ENCODE measurements at regions not wholly inside any gene's neighbourhood (a gene's known extent, or its start where the extent isn't known, plus 50 kb on each side); places are given as distances from the start of the nearest gene placed in this dataset.

DNA sequence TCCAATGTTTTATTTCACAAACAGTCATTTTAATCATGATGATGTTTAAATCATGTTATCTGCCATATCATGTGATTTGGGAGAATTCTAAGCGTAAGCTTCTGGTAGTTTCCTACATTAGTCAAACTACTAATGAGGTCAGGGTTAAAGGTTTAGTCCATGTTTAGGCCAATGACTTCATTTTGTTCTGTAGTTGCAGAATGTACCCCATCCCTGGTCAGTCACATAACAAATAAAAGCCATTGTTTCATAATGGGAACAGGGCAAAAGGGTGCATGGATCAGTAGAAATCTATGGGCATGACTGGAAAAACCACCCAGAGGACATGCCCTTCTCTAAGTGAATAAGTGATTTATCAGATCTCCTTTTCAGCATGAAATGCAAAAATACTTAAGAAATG lies 138.4 kb upstream of the ABCB5 start:
- Histone ChIP-seq H3K4me1 (peaks cover 12% of the 10 kb centered on the region), H3K9me3 (no peaks in the 10 kb centered on the region), H3K27me3 (no peaks in the 10 kb centered on the region), H3K4me3 (no peak overlapping the region), H3K27ac (no peak overlapping the region), H3K36me3 (ENCODE audit: low read depth, missing control alignments) (no peaks in the 10 kb centered on the region)
- WGBS, 2 donors: 87 to 98% methylated on average over 1 of the region's 1 CpG
- intact Hi-C loops (cut with DNase I; ENCODE audit: low total_unique reads): no loop called here
- no peak for DNase-seq
- no peak for TF ChIP-seq POLR2A (IDR thresholded peaks at IDR 0.05)
- TF ChIP-seq, protein P1, sequence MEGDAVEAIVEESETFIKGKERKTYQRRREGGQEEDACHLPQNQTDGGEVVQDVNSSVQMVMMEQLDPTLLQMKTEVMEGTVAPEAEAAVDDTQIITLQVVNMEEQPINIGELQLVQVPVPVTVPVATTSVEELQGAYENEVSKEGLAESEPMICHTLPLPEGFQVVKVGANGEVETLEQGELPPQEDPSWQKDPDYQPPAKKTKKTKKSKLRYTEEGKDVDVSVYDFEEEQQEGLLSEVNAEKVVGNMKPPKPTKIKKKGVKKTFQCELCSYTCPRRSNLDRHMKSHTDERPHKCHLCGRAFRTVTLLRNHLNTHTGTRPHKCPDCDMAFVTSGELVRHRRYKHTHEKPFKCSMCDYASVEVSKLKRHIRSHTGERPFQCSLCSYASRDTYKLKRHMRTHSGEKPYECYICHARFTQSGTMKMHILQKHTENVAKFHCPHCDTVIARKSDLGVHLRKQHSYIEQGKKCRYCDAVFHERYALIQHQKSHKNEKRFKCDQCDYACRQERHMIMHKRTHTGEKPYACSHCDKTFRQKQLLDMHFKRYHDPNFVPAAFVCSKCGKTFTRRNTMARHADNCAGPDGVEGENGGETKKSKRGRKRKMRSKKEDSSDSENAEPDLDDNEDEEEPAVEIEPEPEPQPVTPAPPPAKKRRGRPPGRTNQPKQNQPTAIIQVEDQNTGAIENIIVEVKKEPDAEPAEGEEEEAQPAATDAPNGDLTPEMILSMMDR (IDR thresholded peaks at IDR 0.05): no peak

DNA sequence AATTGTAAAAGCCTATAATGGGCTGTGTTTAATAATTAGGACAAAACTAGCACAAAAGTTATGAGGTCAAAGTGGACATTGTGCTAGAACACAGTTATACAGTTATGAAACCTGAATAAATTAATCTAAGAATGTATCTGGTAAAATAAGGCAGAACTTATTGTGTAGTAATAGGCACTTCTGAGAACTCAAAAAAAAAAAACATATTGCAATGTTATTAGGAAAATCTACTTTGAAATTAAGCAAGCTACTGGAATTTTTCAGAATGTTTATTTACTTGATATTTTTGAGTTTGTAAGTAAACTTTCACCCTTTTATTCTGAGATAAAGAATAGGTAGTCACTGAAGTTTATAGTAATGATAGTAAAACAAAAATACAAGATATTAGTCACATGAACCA lies 135.8 kb upstream of the ABCB5 start:
- no peaks in the 10 kb centered on the region for H3K9me3 ChIP-seq
- intact Hi-C loops (cut with DNase I; ENCODE audit: low total_unique reads): no loop called here
- H3K27ac ChIP-seq: no peak overlapping the region
- no peaks in the 10 kb centered on the region for H3K36me3 ChIP-seq (ENCODE audit: low read depth, missing control alignments)
- no peaks in the 10 kb centered on the region for H3K27me3 ChIP-seq
- TF ChIP-seq, protein P1 (IDR thresholded peaks at IDR 0.05): no peak
- TF ChIP-seq POLR2A (IDR thresholded peaks at IDR 0.05): no peak
- DNase-seq: no peak
- no peaks in the 10 kb centered on the region for H3K4me1 ChIP-seq
- H3K4me3 ChIP-seq: no peak overlapping the region

DNA sequence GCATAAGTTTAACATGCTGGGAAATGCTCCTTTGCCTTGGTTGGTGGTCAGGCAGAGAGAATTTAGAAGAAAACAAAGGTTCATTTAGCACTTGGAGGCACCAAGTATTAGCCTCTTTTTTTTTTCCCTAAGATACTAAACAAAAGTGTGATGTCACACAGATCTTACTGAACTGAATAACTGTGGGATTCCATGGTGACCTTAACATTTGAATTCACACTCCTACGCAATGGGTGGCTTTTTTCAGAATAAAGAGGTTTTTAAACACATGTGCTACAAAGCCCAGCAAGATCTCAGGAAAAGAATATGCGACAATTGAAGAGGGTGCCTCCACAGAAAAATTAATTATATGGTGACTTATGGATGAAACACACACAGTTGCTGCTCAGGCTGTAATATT lies 133.4 kb upstream of the ABCB5 start:
- Histone ChIP-seq H3K4me3 (no peak overlapping the region), H3K36me3 (ENCODE audit: low read depth, missing control alignments) (no peaks in the 10 kb centered on the region), H3K27me3 (no peaks in the 10 kb centered on the region), H3K4me1 (no peaks in the 10 kb centered on the region), H3K9me3 (no peaks in the 10 kb centered on the region), H3K27ac (no peak overlapping the region)
- 83 to 93% methylated on average over 2 of the region's 2 CpGs for WGBS, 2 donors
- TF ChIP-seq, protein P1 (IDR thresholded peaks at IDR 0.05): no peak
- TF ChIP-seq POLR2A (IDR thresholded peaks at IDR 0.05): no peak
- DNase-seq: no peak
- intact Hi-C loops (cut with DNase I; ENCODE audit: low total_unique reads): no loop called here

DNA sequence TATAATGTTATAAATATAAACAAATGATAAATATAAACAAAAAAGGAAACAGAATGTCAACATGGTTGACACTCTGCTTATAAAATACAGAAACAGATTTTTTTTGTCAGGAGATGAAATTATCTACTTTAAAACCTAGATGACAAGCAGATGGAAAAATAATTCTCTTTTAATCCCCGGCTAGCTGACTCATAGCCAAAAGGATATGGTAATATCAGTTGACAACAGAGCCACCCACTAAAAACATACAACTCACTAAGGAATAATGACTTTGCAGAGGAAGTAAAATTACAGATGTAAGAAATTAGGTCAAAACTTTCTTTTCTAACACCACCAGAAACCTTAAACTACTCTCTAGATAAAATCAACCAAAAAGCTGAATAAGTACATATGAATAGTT lies 131.1 kb upstream of the ABCB5 start:
- Histone ChIP-seq H3K9me3 (no peaks in the 10 kb centered on the region), H3K4me1 (no peaks in the 10 kb centered on the region), H3K27ac (no peak overlapping the region), H3K4me3 (no peak overlapping the region), H3K27me3 (no peaks in the 10 kb centered on the region), H3K36me3 (ENCODE audit: low read depth, missing control alignments) (no peaks in the 10 kb centered on the region)
- intact Hi-C loops (cut with DNase I; ENCODE audit: low total_unique reads): no loop called here
- TF ChIP-seq, protein P1 (IDR thresholded peaks at IDR 0.05): no peak
- TF ChIP-seq POLR2A (IDR thresholded peaks at IDR 0.05): no peak
- 52 to 60% methylated on average over 1 of the region's 1 CpG for WGBS, 2 donors
- no peak for DNase-seq

DNA sequence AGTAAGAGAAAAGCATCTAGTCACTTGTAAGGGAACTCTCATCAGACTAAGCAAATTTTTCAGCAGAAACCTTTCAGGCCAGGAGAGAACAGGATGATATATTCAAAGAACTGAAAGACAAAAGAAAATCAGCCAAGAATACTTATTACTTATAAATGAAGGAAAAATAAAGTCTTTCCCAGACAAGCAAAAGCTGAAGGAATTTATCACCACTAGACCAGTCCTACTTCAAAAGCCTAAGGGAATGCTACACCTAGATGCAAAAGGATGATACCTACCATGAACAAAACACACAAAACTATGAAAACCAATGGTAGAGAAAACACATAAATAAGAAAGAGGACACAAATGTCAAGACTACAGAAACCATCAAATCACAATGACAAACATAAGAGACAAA lies 126.6 kb upstream of the ABCB5 start:
- intact Hi-C loops (cut with DNase I; ENCODE audit: low total_unique reads): no loop called here

More for the DNA sequence above, 126.6 kb upstream of the ABCB5 start:
- Histone ChIP-seq H3K36me3 (ENCODE audit: low read depth, missing control alignments) (no peaks in the 10 kb centered on the region), H3K4me1 (no peaks in the 10 kb centered on the region), H3K27ac (no peak overlapping the region), H3K27me3 (no peaks in the 10 kb centered on the region), H3K9me3 (no peaks in the 10 kb centered on the region), H3K4me3 (no peak overlapping the region)
- no peak for DNase-seq
- no peak for TF ChIP-seq POLR2A (IDR thresholded peaks at IDR 0.05)
- TF ChIP-seq, protein P1 (IDR thresholded peaks at IDR 0.05): no peak
